Breast epithelium (tissue), 4 donors: ENCODE measurements at regions not wholly inside any gene's neighbourhood (a gene's known extent, or its start where the extent isn't known, plus 50 kb on each side); places are given as distances from the start of the nearest gene placed in this dataset.
A peak's percentile ranks its signal among the peaks of the same experiment; 100 is the strongest.

Experiments
- DNase-seq, 2 donors: peaks; one replicate each; pipeline ENCODE4 v3.0.0-alpha.2; 2019; ENCODE audit warnings: low spot score in 2 of 2
- H3K27ac ChIP-seq, 2 donors: fragments of 200-600 bp; sonication (generic) in 1 of 2; one replicate each; pipeline ENCODE4 v1.5.1; 2016 to 2019; ENCODE audit warnings: mild to moderate bottlenecking in 1 of 2
- H3K27me3 ChIP-seq, 2 donors: fragments of 200-600 bp; sonication (generic) in 1 of 2; one replicate each; pipeline versions ENCODE4 v1.5.1 to v1.6.0; 2017 to 2019; ENCODE audit warnings: control low read depth in 1 of 2, mild to moderate bottlenecking in 1 of 2
- H3K36me3 ChIP-seq: fragments of 200-600 bp; one replicate; pipeline ENCODE4 v1.5.1; 2019
- H3K4me1 ChIP-seq, 2 donors: fragments of 200-600 bp; sonication (generic); one replicate each; pipeline ENCODE4 v1.5.1; 2016 to 2019; ENCODE audit warnings: control low read depth in 1 of 2
- H3K4me3 ChIP-seq, 3 donors: fragments of 200-600 bp; sonication (generic); 1 replicate in 2 of 3; 2 replicates in 1 of 3; pipeline ENCODE4 v1.5.1; 2016 to 2019; ENCODE audit warnings: mild to moderate bottlenecking in 3 of 3, moderate library complexity in 2 of 3
- H3K9me3 ChIP-seq, 2 donors: fragments of 200-600 bp; sonication (generic) in 1 of 2; one replicate each; pipeline ENCODE4 v1.5.1; 2016 to 2019; ENCODE audit warnings: control low read depth in 1 of 2
- POLR2A ChIP-seq: fragments of 450-650 bp; IDR thresholded peaks from one replicate; pipeline ENCODE4 v1.6.1; 2016; ENCODE audit warnings: antibody characterized with exemption, mild to moderate bottlenecking, moderate library complexity
- POLR2AphosphoS5 ChIP-seq, 3 donors: sonication (generic); formaldehyde crosslinking; IDR thresholded peaks; one replicate each; pipeline ENCODE4 v1.6.1; 2017; ENCODE audit warnings: antibody characterized with exemption in 3 of 3
- intact Hi-C: fragments of 100-400 bp; cut with DNase I; formaldehyde crosslinking; loops from one replicate; pipeline ENCODE4 v1.15.1; 2023; ENCODE audit warnings: low total_unique reads
- TF ChIP-seq, protein P1 (sequence below), 3 donors: fragments of 450-650 bp; IDR thresholded peaks; one replicate each; pipeline ENCODE4 v1.5.1; 2016 to 2017; ENCODE audit warnings: antibody characterized with exemption in 3 of 3, mild to moderate bottlenecking in 3 of 3, moderate library complexity in 3 of 3

DNA sequence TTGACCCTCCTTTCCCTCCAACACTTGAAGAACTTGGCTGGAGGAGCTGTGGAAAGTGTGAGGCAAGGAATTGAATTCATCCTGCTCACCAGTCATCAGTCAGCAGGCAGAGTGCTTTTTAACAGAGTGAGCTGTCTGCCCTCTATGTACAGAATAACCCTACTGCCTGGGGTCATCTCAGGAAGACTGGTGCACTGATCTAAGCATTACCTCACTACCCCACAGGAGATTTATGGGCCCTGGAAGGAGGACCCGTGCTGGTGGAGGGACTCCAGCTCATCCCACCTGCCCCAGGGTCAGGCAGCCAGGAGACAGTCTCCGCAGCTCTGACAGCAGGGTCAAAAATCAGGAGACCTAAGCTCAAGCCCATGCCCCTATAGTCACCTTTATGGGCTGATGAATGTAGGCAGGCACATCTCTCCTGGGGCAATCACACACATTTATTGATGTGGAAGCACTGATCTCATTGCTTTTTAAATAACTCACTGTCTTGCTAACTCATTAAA is 270.8 kb upstream of the SESN3 start:
- TF ChIP-seq POLR2AphosphoS5 (IDR thresholded peaks at IDR 0.05), result no peak
- TF ChIP-seq, protein P1, sequence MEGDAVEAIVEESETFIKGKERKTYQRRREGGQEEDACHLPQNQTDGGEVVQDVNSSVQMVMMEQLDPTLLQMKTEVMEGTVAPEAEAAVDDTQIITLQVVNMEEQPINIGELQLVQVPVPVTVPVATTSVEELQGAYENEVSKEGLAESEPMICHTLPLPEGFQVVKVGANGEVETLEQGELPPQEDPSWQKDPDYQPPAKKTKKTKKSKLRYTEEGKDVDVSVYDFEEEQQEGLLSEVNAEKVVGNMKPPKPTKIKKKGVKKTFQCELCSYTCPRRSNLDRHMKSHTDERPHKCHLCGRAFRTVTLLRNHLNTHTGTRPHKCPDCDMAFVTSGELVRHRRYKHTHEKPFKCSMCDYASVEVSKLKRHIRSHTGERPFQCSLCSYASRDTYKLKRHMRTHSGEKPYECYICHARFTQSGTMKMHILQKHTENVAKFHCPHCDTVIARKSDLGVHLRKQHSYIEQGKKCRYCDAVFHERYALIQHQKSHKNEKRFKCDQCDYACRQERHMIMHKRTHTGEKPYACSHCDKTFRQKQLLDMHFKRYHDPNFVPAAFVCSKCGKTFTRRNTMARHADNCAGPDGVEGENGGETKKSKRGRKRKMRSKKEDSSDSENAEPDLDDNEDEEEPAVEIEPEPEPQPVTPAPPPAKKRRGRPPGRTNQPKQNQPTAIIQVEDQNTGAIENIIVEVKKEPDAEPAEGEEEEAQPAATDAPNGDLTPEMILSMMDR (IDR thresholded peaks at IDR 0.05), result no peak
- intact Hi-C loops, result no loop called here
- no peak overlapping the region for H3K27ac ChIP-seq
- H3K9me3 ChIP-seq, result no peaks in the 10 kb centered on the region
- H3K4me3 ChIP-seq, result no peak overlapping the region
- no peaks in the 10 kb centered on the region for H3K4me1 ChIP-seq
- no peak for DNase-seq
- no peaks in the 10 kb centered on the region for H3K27me3 ChIP-seq
- H3K36me3 ChIP-seq, result no peaks in the 10 kb centered on the region

GRCh38 chr11:95500466-95500865 is 269.5 kb upstream of the SESN3 start:
- TF ChIP-seq, protein P1 (IDR thresholded peaks at IDR 0.05), result no peak
- TF ChIP-seq POLR2A, result no peak
- TF ChIP-seq POLR2AphosphoS5 (IDR thresholded peaks at IDR 0.05), result no peak
- Histone ChIP-seq H3K36me3 (no peaks in the 10 kb centered on the region), H3K4me3 (no peak overlapping the region), H3K4me1 (no peaks in the 10 kb centered on the region), H3K27ac (no peak overlapping the region), H3K9me3 (no peaks in the 10 kb centered on the region), H3K27me3 (no peaks in the 10 kb centered on the region)
- intact Hi-C loops, result no loop called here
- no peak for DNase-seq

- no peak for DNase-seq
- intact Hi-C loops, result no loop called here
- Histone ChIP-seq H3K9me3 (no peaks in the 10 kb centered on the region), H3K36me3 (no peaks in the 10 kb centered on the region), H3K4me1 (no peaks in the 10 kb centered on the region), H3K27ac (peak overlapping the region in 1 of 2 donors; percentile 38), H3K27me3 (no peaks in the 10 kb centered on the region), H3K4me3 (no peak overlapping the region)
- TF ChIP-seq, protein P1 (IDR thresholded peaks at IDR 0.05), result no peak
- TF ChIP-seq POLR2AphosphoS5 (IDR thresholded peaks at IDR 0.05), result no peak
- TF ChIP-seq POLR2A, result no peak
These were observed 268.6 kb upstream of the SESN3 start for GRCh38 chr11:95499516-95500135.

- intact Hi-C loops, result no loop called here
- peak overlapping the region in 1 of 2 donors; percentile 38 for H3K27ac ChIP-seq
- H3K4me1 ChIP-seq, result no peaks in the 10 kb centered on the region
- TF ChIP-seq POLR2AphosphoS5 (IDR thresholded peaks at IDR 0.05), result no peak
- no peak for TF ChIP-seq POLR2A
- TF ChIP-seq, protein P1 (IDR thresholded peaks at IDR 0.05), result no peak
- H3K4me3 ChIP-seq, result no peak overlapping the region
- no peaks in the 10 kb centered on the region for H3K36me3 ChIP-seq
- no peaks in the 10 kb centered on the region for H3K27me3 ChIP-seq
- H3K9me3 ChIP-seq, result no peaks in the 10 kb centered on the region
- no peak for DNase-seq
These were observed 267.9 kb upstream of the SESN3 start for GRCh38 chr11:95498722-95499425.

DNA sequence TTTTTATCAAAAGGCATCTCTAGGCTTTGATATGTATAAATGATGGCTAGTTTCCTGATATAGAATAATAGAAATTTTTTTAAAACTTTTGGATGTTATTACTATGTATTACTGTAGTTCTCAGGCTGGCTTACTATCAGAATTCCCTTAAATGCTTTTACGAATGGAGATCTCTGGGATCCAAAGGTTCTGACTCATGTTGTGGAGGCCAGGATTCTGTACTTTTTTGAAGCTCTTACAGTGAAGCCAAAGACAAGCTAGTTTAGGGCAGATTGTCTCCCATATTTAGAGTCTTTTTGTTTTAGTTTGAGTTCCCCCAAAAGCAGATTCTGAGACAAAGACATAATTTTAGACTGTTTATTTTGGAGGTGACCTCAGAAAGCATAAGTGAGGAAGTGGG is 265.9 kb upstream of the SESN3 start:
- Histone ChIP-seq H3K4me3 (no peak overlapping the region), H3K27me3 (no peaks in the 10 kb centered on the region), H3K27ac (peak overlapping the region in 1 of 2 donors; percentile 2), H3K4me1 (no peaks in the 10 kb centered on the region), H3K9me3 (no peaks in the 10 kb centered on the region), H3K36me3 (no peaks in the 10 kb centered on the region)
- TF ChIP-seq POLR2A, result no peak
- TF ChIP-seq, protein P1 (IDR thresholded peaks at IDR 0.05), result no peak
- TF ChIP-seq POLR2AphosphoS5 (IDR thresholded peaks at IDR 0.05), result no peak
- no peak for DNase-seq
- intact Hi-C loops, result loop anchor here (2.0 kb wide), 1 partner anchor 22 kb away; no protein-coding TSS in a partner anchor
